HG03575 (cell line): ENCODE measurements at regions not wholly inside any gene's neighbourhood (a gene's known extent, or its start where the extent isn't known, plus 50 kb on each side); places are given as distances from the start of the nearest gene placed in this dataset.

Source experiments
- ATAC-seq: cut with Tn5 transposase; IDR thresholded peaks from one replicate; pipeline ENCODE4 v1.9.1; 2021; ENCODE audit not compliant: unreplicated experiment, insufficient number of reproducible peaks, low FRiP score; ENCODE audit errors: extremely low read depth

DNA sequence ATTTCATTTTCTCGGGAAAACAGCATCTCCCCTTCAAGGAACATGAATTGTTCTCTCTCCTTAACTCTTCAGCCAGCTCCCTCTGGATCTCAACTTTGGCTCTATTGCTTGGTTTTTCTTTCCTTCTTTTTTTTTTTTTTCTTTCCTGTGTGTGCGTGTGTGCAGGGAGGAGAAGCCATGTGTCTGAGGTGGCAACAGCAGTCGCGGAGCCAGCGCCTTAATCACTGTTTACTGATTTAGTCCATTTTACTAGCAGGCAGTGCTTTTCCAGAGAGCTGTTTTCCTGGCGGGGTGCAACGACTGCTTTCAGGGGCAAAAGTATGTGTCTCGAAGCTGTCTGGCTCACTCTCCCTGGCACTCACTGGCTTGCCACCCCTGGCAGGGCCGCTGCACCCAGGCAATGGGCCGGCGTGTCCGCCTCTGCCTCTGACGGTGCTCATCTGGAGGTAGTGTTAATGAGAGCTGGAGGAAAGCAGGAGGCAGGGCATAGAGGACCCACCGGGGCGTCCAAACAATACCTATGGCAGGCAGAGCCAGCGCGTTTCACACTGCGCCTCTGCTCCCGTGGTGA, 835.4 kb upstream of the NR2F2 start:
- ATAC-seq = no peak

DNA sequence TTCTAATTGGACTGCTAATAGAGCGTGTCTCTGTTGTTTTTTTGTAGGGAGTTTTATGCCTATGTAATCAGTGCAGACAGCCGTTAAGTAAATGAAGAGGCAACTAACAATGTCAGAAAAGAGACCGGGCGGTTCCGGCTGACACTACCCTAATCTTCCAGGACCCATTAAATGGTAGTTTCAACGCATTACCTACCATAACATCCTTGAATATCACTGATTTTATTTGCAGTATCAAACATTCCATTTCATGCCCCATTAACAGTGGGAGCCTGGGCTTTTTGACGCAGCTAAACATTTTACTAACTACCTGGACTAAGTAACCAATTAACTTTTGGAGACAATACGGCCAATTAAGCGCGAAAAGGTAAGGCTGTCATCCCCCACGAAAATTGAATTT, 832.9 kb upstream of the NR2F2 start:
- ATAC-seq = no peak

DNA sequence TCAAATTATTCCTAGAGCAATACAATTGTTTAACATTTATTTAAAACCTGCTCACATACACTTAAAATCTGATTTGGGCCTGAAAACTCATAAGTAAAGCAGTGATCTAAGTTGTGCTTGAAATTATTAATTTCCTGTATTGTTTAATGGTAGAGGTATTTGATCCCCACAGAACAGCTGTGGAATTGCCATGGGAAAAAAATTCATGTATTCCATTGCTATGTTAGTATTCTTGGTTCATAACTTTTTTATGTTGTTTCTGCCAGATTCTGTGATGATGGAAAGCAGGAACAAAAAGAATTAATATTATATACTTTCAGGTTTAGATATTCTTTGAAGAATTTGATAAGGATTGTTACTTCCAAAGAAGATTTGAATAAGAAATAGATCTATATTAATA, 831.5 kb upstream of the NR2F2 start:
- no peak for ATAC-seq

DNA sequence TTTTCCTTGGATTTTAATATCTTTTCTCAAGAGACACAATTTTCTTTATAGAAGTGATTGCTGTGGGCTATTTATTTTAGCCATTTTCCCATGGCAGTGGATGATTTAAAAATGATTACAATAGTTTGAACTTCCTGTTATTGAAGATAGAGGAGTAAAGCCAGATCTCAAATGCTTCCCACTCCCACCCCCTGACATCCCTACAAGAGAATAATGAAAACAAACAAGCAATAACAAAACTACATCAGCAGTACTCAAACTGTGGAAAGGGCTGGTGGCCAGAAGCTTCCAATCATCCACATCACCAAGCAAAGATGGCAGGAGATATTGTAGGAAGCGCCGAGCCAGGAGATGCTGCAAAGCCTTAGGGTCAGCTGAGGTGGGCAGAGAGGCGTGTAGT, 831.1 kb upstream of the NR2F2 start:
- ATAC-seq = no peak

DNA sequence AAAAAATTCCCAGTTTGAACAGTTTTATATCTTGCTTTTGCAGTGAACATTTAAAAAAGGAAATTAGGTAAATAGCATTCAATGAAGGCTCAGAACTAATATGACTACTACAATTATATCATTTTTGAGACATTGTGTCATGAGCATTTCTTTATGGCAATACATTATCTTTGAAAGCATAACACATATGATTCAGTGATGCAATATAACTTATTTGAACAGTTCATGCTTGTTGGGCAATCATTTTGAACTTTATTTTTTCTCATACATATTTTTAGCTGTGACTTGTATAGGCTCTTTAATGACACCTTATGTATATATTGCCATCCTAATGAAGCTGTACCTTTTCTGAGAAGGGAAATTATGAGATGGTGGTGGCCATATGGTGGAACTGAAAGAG, 828.6 kb upstream of the NR2F2 start:
- ATAC-seq = no peak

DNA sequence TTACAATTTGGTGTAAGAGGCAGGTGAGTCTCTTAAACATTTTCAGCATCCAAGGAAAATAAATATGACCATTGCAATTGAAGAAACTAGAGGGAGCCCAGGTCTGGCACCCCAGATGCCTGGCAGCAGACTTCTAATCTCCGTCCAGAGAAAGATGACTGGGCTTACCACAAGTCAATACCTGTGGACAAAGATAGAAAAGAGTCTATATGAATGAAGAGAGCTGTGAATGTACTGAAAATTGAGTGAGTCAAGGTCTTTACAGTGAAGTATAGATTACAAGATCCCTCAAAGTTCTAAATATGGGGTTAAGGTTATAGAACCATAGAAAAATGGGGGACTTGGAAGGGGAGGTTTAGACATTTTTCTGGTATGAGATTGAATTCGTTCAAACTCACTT, 827.4 kb upstream of the NR2F2 start:
- no peak for ATAC-seq

DNA sequence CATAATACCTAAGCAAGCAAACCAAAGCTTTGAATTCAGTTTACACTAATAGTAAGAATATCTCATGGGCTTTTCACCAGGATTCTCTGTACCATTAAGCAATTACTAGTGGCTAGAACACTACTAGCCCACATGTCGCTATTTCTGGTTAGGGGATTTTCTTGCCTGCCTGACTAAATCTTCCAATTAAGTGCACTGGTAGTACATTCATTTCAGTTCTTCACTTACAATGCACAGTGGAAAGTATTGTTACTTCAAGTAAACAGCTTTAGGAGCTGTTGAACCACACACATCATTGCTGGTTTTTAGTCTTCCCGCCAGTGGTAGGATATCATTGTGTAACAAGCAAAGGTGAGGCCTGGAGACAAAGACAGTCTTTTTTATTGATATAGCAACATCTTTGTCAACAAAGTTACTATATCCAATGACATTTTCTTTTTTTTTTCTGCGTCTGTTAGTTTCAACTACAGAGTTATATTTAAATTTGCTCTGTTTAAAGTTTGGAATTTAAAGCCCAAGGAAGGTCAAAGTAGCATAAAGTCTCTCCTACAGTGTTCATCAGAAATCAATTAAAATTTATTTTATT, 826.8 kb upstream of the NR2F2 start:
- no peak for ATAC-seq

DNA sequence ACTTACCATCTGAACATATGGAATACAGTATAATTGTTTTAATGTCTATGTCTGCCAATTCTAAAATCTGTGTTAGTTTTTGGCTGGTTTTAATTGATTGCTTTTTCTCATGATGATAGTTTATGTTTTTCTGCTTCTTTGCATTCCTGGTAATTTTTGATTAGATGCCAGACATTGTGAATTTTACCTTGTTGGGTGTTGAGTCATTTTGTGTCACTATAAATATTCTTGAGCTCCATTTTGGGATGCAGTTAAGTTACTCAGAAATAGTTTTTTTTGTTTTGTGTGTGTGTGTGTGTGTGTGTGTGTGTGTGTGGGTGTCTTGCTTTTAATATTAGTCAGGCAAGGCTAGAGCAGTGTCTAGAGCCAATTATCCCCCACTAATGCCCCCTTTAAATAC, 818.8 kb upstream of the NR2F2 start:
- no peak for ATAC-seq

DNA sequence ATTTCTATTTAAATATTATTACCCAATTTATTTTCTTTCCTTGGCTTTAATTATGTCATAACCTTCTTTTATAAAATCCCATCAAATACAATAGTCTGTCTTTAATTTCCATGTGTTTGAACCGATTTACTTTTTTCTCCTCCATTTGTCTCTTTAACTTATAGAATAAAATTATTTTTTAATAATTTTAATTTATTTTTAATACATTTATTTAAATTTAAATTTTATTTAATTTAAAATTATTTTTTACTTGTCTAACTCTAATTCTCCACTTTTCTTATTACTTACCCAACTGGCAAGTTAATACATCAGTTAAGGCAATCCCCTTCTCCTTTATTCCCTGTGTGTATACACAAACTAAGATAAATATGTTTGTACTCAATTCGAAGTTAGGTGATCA, 817.6 kb upstream of the NR2F2 start:
- ATAC-seq = no peak

DNA sequence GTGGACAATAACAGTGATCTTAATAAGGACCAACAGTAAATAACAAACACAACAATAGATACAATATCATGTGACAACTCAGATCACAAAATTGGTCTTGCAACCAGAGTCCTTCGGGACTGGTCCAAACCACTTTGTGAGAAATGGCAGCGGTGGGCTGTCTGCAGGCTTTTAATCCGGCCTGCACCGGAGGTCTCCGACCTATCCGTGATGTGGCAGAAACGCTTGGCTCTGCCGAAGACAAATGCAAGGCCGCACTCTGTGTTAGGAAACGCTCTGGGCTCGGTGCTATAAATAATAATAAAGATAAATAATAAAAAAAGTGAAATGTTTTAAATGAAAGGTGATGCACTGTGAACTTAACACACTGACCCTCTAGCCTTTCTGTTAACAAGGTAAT, 810.6 kb upstream of the NR2F2 start:
- no peak for ATAC-seq

DNA sequence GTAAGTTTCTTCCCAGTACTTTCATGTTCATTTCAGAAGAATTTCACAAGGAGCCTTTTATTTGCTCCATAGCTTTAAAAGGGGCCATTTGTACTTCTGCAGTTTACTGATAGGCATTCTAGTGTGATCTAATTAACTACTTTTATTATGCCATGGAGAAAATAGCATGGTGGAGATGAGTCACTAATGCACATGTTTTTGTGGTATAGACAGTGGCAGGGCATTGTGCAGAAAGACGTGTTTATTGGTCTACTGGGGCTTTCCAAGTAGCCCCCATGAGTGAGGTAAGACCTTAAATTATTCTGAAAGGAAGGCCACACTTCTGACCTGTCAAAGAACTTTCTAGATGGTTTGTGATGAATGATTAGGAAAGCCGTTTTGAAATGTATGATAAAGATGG, 810.0 kb upstream of the NR2F2 start:
- ATAC-seq = no peak

DNA sequence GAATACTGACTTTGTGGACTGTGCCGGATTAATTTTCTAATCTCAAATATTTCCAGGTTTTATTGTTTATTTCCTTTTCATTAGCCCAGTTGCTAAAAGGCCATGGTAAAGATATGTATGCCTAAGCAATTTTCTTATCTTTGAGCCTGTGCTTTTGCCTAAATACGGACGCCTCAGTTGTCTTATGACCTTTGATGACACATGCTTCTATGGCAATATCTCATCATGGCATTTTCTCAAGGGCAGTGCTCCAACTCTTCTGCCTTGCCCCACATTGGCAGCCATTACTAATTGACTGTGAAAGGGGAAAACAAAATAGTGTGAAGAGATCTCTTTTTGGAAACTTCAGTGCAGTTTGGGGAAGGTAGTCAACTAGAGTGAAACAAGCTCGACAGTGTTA, 809.6 kb upstream of the NR2F2 start:
- ATAC-seq = no peak

DNA sequence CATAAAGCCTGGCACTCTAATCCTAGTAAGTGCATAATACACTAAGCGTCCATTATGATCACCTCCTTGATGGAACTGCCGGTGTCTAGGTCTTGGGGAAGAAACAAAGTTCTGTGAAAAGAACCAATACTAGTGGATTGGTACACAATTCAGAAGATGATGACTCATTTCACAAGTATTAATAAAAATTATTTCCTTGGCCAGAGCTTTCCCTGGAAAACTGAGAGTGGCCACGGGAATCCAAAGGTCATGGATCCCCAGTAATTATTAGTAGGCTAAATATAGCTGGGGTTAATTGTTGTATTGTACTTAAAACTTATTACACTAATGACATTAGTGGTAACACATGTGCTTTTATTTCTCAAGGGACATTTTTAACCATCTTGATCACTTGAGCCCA, 808.0 kb upstream of the NR2F2 start:
- ATAC-seq = no peak

DNA sequence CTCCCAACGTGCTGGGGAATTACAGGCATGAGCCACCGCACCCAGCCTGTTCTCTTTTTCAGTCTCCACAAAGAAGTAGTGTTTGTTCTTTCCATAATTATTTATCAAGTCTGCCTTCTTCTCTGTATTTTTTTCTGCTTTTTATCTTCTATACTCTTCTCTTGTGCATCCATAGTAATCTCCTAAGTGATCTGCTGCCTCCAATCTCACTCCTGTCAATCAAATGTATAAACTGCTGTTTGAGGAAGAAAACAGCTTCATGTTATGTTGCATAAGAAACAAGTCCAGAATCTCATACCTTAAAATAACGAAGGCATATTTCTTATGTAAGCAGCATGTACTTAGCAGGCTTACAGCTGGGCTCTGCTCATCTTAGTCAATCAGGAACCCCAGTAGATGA, 801.6 kb upstream of the NR2F2 start:
- ATAC-seq = no peak

DNA sequence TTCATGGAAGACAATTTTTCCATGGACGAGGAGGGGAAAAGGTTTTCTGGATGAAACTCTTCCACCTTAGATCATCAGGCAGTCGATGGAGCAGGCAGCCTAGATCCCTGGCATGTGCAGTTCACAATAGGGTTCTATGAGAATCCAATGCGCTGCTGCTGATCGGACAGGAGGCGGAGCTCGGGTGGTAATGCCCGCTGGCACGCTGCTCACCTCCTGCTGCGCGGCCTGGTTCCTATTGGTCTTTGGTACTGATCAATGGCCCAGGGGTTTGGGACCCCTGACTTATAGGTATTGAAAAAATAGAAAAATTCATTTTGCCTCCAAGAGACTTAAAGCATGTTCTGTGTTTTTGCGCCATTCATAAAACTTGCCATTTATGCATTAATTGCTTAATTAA, 793.9 kb upstream of the NR2F2 start:
- no peak for ATAC-seq

DNA sequence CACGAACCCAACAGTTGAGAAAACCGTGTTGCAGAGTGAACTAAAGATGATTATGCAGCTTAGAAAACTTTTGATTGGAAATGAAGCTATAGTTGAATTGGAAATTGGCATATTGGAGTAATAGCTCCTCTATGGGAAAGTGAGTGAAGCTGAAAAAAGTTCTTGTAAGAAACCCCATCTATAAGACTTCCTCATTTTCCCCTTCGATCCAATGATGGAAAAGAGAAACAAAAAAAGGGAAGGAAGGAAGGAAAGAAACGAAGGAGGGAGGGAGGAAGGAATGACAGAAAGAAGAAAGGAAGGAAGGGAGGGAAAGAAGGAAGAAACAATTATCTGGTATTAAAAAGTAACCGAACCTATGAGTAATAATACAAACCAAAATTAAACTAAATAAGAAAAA, 791.8 kb upstream of the NR2F2 start:
- ATAC-seq = no peak

DNA sequence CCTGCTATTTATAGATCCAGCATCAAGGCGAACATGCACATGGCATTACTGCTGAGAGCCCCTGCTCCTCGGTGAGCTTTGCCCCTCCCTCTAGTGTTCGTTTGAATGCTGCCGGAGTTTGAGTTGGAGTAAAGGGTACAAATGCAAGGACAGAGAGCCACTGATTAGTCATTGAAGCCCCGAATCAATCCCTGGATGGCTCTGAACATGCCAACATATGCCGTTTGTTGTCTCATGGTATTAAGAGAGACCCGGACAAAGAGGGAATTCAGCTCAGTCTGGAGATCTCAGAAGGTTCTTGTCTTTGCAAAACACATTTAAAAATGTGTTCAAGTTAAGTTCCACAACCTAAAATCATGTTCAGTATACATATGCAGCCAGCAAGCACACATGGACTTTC, 789.2 kb upstream of the NR2F2 start:
- no peak for ATAC-seq

DNA sequence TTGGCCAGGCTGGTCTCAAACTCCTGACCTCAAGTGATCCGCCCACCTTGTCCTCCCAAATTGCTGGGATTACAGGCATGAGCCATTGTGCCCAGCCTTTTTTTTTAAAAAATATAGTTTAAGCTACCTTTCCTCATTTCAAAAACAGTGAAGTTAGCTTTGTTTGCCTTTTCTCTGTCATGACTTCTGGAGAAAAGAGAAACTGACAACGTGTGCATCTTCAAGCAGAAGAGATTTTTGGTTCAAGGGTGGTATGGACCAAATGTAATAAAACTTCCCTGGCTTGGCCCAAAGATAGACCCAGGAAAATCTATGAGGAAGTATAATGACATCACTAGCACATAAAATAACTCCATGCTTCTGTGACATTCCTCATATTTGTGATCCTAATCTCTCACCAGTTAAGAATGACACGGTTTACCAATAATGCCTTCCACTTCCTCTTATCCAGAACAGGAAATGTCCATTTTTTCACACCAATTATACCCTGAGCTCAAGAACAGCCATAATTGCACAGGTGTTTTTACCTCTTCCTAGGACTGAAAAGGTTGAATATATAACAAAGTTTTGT, 781.2 kb upstream of the NR2F2 start:
- no peak for ATAC-seq

DNA sequence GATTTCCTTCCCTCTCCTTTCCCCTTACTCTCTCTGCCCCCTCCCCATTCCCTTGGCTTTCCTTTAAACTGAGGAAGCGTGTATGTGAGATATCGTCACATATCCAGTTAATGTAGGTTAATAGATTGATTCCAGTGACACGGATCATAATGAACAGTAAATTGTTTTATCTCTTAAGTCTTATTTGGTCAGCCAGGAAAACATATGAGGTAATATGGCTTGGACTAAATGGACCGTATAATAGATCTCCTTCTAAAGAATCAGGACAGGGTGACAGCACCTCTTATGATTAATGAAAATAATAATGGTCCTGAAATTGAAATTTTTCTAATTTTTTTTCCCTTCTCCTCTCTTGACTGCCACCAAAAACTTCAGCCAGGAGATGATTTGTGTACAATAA, 779.8 kb upstream of the NR2F2 start:
- ATAC-seq = no peak

DNA sequence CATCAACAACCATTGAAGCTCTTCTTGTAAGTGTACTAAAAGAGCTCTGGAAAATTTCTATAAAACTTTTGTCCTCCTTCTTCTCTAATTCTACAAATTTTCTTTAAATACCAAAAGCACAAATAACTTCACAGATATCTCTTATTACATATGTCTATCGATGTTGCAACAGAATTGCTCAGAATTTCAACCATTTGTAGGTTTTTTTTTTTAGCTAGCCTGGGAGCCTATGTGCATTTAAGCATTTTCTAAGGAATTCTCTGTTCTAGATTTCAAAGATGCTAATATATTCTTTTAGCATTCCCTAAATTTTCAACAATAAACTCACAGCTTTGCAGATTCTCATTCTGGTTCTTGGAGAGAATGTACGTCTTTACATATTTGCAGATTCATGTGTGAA, 774.3 kb upstream of the NR2F2 start:
- ATAC-seq = no peak

DNA sequence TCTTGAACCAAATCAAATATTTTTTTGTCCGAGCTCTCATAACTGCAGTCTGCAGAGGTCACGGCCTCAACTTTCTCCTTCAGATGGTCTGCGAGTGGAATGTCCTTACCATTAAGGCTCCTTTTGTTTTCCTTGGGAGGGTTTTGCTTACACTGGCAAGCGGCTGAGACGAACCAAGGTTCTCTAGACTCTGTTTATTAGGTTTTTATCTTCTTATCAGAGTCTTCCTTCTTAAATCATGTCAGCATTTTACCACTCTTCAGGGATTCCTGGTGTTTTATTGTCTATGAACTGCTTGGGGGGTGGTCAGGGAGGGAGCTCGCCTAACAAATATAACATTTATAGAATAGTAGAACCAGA, 773.7 kb upstream of the NR2F2 start:
- no peak for ATAC-seq
